GM19467 (cell line): ENCODE measurements at regions not wholly inside any gene's neighbourhood (a gene's known extent, or its start where the extent isn't known, plus 50 kb on each side); places are given as distances from the start of the nearest gene placed in this dataset.

ENCODE experiments used
- ATAC-seq: cut with Tn5 transposase; IDR thresholded peaks from one replicate; pipeline ENCODE4 v1.9.1; 2021; ENCODE audit warnings: mild to moderate bottlenecking, moderate library complexity; ENCODE audit not compliant: unreplicated experiment

DNA sequence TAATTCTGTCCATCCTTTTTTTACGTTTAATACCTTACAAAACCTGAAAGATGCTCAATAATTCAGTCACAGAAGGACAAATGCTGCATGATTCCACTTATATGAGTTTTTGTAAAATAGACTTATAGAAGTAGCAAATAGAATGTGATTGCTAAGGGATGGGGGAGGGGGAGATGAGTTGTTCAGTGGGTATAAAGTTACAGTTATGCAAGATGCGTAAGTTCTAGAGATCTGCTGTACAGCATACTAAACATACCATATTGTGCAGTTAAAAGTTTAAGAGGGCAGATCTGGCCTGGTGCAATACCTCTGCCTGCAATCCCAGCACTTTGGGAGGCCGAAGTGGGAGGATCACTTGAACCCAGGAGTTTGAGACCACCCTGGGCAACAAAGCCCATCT, 78.8 kb downstream of the TET3 start:
- no peak for ATAC-seq

DNA sequence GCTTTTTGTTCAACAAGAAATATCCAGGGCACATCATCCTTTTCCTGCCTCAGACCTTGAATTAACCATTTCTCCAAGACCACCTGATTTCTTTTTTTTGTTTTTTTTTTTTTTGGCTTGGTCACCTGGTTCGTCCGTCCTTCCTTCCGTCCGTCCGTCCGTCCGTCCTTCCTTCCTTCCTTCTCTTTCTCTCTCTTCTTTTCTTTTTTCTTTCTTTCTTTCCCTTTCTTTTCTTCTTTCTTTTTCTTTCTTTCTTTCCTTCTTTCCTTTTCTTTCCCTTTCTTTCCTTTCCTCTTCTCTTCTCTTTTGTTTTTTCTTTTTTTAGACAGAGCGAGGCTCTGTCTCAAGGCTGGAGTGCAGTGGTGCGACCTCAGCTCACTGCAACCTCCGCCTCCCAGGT, 80.7 kb downstream of the TET3 start:
- no peak for ATAC-seq

DNA sequence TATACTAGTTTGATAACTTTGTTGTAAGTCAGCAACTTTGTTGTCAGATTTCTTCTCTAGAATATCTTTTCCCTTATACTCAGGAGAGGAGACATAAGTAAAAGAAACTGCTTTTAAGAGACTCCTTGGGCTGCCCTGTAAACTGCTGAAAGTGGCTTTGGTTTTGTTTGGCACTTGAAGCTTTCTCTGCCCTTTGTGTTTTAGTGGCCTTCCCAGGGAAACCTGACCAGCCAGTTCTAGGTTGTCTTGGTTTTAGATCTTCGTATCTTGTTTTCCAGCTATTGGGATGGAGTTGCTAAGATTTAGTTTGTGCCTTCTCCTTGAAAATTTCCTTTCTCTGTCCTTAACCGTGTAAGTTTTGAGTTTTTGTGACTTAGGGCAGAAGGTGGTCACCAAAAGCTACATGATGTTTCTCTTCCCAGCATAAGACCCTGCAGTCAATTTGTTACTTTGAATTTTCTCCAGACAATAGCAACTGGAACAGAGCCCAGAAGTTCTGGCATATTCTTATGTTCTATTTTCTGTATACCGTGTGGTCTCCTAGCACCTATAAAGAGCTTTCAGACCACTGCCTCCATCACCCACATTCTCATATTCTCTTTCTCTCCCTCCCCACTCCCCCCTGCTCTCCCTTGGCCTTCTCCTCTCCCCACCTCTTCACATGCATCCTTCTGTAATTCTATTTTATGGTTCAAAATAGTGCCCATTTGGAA, 81.1 kb downstream of the BOLA3 start:
- no peak for ATAC-seq

DNA sequence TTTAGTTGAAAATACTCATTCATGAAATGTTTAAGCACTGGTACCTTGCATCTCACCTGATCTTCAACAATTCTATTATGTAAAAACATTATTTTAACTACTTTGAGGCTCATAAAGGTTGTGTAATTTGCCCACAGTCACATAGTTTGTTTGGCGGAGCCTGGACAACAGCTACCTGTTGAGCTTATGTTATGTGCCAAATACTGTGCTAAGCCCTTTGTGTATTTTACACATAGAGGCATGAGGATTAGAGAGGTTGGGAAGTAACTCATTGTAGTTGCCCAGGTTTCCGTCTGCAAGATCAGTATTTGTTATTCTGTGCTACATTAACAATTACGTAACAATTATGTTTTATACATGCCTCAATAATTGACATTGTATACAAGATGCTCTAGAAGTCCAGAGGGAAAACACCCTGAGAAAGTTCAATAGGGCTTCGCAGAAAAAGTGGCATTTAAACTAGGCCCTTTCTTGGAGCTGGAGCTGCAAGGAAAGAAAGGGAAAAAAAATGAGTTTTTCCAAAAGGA, 80.4 kb downstream of the BOLA3 start:
- no peak for ATAC-seq

DNA sequence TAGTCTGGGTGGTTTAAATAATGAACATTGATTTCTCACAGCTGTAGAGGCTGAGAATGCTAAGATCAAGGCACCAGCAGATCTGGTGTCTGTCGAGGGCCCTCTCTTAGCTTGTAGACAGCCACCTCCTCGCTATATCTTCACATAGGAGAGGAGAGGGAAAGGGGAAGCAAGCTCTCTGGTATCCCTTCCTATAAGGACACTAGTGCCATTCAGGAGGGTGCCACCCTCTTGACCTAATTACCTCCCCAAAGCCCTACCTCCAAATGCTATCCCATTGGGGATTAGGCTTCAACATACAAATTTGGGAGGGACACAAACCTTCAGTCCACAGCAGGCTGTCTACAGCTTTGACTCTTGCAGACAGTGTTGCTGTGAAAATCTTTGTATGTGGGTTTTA, 76.7 kb downstream of the BOLA3 start:
- no peak for ATAC-seq

DNA sequence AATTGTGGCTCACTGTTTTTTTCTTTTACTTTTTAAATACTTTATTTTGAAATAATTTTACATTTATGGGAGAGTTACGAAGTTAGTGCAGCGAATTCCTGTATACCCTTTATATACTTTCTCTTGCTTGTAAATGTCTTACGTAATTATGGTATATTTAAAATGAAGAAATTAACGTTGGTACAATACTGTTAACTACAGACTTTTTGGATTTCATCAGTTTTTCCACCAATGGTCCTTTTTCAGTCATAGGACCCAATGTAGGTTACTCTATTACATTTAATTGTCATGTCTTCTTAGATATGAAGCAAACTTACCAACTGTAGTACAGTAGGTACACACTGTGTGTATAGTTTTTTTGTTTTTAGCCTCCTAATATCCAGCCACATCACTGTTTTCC, 76.3 kb downstream of the BOLA3 start:
- ATAC-seq, result no peak

DNA sequence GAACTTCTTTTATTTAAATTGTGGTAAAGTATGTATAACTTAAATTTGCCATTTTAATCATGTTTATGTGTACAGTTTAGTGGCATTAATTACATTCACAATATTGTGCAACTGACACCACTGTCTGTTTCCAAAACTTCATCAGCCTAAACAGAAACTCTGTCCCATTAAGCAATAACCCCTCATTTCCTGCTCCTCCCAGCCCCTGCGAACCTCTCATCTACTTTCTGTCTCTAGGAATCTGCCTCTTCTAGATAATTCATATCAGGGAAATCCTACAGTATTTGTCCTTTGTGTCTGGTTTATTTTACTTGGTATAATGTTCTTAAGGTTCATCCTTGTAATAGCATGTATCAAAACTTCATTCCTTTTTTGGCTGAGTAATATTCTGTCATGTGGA, 75.1 kb downstream of the BOLA3 start:
- ATAC-seq, result no peak

DNA sequence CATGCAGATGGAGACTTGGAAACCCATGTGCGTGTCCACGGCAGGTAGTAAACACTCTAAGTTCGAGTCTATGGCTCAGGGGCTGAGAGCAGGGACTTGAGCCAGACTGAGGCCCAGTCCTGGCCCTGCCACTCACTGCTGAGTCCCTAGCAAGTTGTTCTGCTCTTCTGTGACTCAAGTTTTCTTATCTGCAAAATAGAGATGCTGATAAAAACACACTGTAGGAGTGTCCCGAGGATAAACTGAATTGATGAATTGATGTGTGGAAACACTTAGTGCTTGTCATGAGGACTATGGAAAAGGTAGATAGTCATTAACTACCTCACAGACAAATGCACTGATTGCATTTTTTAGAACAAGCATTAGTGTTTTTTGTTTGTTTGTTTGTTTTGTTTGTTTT, 73.2 kb downstream of the BOLA3 start:
- ATAC-seq, result no peak

DNA sequence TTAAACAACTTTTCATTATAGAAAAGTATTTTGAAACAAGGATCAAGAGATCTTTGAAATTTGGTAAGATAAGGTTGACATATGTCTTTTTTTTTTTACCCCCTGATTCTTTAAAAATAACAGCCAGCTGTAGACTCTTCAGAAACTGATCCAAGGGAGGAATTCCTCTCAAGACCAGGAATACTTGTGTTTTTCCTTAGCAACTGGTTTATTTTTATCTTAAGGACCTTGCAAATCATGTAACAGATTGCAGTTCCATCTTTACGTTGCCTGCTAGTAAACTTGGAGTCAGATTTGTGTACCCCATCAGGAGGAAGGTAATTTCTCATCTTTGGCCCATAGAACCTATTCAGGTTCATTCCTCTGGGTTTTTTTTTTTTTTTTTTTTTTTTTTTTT, 71.6 kb downstream of the BOLA3 start:
- no peak for ATAC-seq

DNA sequence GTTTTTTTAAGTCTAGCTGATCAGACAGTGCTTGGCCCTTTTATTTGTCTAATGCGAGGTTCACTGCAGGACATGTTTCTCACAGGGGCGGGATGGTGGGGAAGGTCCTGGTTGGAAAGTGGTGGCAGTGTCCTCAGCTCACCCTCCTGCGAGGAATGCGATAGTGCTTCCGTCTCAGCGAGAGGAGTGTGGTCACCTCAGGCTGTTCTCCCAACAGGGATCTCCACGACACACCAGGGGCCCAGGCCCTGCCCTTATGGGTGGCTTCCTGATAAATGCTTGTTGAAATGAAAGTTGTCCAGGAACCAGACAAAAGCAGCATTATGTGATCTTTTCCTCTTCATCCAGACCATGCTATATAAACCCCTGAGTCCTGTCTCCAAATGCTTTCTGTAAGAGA, 70.1 kb downstream of the BOLA3 start:
- ATAC-seq, result no peak

DNA sequence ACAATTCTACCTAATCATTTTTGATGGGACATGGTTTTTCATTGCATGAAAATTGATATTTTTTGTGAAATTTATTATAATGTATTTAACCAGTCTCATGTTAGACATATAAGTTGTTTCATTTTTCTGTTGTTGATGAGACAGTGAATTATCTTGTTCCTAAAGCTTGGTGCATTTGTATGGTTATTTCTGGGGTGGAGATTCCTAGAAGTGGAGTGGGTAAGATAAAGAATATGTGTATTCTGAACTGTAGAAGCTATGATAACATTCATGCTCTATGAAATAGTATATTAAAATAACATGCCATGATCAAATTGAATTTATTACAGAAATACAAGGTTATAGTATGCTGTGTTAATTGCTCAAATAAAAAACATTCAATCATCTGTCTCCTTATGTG, 69.2 kb downstream of the BOLA3 start:
- no peak for ATAC-seq

DNA sequence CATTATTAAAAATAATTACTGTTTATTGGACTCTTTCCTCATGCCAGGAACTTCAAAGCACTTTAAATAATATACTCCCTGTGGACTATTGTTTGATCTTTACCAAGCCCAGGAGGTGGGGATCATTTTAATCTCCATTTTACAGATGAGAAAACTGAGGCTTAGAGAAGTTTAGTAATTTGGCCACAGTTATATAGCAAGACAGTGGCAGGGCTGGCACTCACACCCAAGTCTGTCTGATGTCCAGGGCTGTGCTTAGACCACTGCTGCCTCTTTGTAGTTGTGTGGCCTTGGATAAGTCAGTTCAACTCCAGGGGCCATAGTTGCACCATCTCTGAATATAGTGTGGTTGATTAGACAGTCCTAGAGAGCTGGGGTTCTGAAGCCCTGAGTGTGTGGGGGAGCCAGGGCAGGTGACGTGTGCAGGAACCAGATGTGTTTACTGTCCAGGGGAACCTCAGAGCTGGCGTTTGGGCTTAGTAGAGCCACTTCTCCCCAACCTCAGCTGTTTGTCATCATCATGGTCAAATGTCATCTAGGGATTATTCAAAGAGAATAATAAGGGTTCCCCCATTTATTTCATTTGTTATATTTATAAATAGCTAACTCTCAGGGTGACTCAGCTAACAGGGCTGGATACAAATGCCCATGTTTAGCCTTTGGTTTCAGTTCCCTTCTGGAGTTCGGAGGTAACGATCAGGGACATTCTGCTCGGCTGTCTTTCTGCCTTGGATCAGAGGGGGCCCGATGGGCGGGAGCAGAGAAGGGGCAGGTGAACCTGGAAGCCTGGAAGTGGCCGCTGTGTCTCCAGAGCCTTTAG, 68.0 kb downstream of the BOLA3 start:
- peak; percentile 46 for ATAC-seq

DNA sequence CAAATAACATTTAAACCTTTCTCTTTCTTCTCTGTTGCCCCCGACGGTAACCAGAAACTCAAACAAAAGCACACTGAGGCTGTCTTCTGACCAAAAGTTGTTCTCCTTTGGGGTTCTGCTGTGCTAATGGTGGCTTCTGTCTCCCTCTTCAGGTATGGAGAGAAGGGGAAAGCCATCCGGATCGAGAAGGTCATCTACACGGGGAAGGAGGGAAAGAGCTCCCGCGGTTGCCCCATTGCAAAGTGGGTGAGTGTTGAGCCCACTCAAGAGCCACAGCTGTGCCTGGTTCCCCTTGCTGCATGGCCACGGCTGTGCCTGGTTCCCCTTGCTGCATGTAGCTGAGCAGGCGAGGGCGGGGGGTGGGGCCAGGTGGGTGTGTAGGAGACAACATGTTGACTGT, 67.4 kb downstream of the BOLA3 start:
- ATAC-seq, result peak; percentile 17

DNA sequence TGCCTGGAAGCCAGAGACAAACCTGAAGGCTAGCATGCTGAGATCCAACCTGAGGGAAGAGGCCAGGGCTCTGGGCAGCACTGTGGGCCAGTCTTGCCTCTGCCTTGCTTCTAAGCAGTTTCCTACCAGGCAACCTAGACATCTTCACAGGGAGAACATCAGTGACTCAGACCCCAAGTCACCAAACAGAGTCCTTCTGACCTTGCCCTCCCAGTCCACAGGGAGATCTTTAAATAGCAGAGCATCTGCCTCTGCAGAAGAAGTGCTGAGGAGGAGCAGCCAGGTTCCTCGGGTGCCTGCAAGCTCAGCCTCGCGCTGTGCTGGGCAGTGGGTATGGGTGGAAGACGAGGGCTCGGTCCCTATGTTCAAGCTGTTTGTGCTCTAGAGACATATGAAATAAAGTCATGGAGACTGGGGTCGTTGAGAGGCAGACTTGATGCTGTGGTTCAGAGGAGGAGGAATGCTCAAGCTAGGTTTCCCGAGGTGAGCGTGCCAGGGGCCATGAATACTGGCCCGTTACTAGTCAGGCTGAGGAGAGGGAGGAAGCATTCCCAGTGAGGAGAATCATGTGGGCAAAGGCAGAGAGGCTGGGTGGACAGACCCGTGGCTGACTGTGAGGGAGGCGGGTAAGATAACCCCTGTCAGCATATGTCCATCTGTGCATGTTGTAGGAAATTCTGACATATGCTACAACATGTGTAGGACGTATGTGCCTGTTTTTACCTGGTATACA, 66.5 kb downstream of the BOLA3 start:
- ATAC-seq, result no peak

DNA sequence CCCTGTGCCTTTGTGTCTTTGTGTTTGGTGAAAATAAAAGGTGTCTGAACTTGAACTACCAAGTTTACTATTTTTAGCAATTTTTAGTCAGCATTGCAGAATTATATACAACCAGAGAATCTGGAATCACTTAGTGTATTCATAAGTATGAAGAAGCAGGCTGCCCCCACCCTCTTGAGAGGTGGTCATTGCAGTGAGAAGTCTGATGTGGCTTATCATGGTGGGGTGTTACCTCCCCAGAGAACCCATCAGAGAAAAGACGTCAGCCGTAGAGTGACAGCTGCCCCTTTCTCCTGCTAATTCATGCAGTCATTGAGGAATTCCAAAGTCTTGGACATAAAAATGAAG, 66.0 kb downstream of the BOLA3 start:
- no peak for ATAC-seq

DNA sequence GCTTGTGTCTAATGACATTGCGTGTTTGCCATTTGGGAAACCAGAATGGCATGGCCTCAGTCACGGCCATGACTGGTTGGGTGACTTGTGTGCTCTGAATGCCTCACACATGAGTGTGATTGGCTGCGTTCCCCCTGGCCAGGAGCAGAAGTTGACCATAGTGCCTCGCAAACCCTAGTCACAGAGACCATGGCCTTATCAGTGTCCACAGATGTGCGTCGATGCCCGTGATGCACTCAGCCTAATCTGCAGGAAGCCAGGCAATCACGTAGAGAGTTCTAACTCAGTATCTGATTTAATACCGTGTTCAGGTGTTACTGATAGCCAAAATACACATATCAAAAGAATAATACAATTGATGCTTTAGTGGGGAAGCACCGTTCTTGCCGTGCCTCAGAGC, 64.0 kb downstream of the BOLA3 start:
- ATAC-seq, result no peak
